NCI-H2196 treated with DMSO at 0.1 percent for 48 hours (cell line): ENCODE measurements at regions not wholly inside any gene's neighbourhood (a gene's known extent, or its start where the extent isn't known, plus 50 kb on each side); places are given as distances from the start of the nearest gene placed in this dataset.
"Not testable (repeated sequence)": the region's sequence is repeated elsewhere in the genome, so short reads cannot be mapped to it uniquely, and the experiment has no call there.

Experiments used
- DNase-seq: peaks from one replicate; lab custom pipeline; 2025; ENCODE audit not compliant: unreplicated experiment; lab: John Stamatoyannopoulos, UW

- DNase-seq, result not testable (repeated sequence)
These were observed 731.2 kb downstream of the TMEM121 start for GRCh38 chr14:106257569-106257994.

- DNase-seq, result no peak
These were observed 741.8 kb downstream of the TMEM121 start for GRCh38 chr14:106268013-106268727.

DNA sequence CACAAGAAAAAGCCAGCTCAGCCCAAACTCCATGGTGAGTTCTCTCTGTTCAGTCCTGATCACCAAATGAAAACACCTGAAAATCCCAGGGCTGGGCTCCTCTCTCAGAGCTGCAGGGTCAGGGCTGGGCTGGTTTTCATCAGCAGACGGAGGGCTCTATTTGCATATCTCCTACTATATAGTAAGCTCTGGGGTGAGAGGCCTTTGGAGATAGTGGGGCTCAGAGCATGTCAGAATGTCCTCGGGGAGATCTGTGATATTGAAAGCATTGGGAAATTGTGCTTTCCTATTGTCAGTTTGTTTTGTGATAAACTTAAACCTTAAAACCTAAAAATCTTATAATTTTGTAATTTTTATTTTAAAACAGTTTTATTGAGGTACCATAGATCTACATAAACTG lies 742.6 kb downstream of the TMEM121 start:
- DNase-seq, result no peak

GRCh38 chr14:106269451-106270204 lies 743.2 kb downstream of the TMEM121 start:
- no peak for DNase-seq

GRCh38 chr14:106270476-106271121 lies 744.2 kb downstream of the TMEM121 start:
- DNase-seq, result not testable (repeated sequence)

GRCh38 chr14:106276326-106277267 lies 750.2 kb downstream of the TMEM121 start:
- no peak for DNase-seq

DNA sequence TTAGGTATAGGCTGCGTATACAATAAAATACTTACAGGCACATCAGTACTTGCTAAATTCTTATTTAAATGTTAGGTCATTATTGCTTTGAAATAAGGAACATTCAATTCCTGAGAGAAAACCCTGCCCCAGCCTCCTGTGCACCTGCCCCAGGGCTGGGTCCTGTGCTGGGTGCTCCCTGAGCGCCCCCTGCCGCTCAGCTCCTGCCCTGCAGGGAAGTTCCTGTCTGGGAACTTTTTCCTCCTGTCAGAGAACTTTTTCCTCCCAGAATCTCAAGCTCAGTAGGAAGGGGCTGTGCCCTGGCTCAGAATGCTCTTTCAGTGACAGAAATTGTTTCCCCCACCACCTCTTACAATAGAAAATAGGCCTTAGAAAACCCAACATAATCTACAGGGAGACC lies 751.1 kb downstream of the TMEM121 start:
- DNase-seq, result no peak

DNA sequence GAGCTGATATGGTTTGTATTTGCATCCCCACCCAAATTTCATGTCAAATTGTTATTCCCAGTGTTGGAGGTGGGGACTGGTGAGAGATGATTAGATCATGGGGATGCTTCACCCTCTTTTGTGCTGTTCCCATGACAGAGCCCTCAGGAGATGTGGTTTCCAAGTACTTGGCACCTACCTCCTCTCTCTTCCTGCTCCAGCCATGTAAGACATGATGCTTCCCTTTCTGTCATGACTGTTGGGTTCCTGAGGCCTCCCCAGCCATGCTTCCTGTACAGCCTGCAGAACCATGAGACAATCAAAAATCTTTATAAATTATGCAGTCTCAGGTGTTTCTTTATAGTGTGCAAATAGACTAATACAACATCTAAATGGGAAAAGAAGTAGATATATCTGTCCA lies 754.5 kb downstream of the TMEM121 start:
- DNase-seq, result no peak

DNA sequence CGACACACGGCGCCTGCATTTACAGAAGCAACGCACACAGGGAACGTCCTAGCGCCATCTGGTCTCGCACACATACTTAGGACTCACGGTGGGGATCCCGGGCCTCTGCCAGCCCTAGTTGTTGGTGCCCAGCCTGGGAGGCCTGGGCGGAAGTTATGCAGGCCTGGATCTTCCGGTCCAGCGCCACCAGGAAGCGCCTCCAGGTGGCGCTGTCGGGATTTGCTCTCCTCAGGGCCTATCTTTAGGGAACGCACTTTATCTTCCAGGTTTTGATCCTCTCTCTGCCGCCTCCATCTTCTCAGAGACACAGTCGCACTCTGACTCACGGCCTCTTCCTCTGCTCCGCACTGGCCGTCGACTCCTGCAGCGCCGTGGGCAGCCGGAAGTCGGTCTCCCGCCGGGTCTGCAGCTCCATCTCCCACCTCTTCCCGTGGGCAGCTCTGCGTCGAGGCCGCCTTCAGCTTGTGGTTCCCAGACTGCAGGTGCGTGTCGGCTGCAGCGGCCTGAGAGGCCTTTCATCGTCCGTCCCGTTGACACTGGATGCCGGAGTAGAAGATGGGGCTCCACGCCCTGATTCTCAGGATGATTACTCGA lies 760.4 kb downstream of the TMEM121 start:
- DNase-seq, result no peak

GRCh38 chr14:106287506-106287905 lies 761.1 kb downstream of the TMEM121 start:
- no peak for DNase-seq

- no peak for DNase-seq
These were observed 765.2 kb downstream of the TMEM121 start for GRCh38 chr14:106291626-106292025.

- no peak for DNase-seq
These were observed 767.9 kb downstream of the TMEM121 start for GRCh38 chr14:106294324-106294723.

DNA sequence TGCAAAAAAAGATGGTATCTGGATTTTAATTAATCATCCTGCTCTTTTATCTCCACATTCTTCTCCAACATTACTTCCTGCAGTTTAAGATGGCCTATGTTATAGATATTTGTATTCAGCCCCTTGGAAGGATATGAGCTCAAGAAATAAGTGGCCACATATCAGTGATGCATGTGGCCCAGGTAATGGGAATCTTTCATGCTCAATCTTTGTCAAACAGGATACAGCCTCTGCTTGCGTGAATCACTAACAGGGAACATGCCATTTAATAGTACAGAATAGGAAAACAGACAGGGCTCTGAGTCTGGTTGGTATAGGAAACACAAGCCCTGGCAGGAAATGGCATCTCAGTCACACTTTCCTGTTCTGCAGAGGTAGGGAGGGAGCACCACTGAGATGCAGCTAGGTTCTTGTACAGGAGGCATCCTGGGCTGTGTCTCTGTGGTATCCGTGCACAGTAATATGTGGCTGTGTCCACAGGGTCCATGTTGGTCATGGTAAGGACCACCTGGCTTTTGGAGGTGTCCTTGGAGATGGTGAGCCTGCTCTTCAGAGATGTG lies 774.6 kb downstream of the TMEM121 start:
- DNase-seq, result not testable (repeated sequence)

DNA sequence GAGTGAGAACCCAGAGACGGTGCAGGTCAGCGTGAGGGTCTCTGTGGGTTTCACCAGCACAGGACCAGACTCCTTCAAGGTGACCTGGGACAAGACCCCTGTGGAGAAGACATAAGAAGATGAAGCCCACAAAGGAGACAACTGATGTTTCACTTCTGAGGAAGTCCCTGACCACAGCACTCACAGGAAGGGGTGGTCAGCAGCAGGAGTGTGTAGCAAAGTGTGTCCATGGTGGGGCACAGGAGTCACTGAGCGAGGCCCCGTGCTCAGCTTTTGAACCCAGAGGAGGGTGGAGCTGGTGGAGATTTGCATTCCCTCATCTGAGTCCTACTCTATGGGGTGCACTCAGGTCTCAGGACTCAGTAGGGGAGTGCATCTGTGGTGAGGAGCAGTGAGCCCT lies 775.2 kb downstream of the TMEM121 start:
- DNase-seq, result not testable (repeated sequence)

DNA sequence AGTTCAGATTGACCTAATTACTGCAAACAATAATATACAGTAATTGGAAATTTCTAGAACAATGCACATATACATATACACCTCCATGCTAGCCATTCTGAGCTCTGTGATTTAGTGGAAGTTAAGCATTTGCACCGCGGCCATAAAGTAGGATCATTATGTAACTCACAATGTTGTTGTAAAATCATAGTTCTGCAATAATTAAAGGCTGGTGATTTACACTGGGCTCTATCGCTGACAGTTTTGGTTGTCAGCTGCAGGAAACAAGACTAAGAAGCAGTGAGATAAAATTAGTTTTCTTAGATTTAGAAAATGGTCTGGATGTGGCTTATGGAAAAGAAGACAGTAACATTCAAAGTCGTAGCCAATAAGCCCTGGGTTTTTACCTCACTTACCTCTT lies 776.3 kb downstream of the TMEM121 start:
- DNase-seq, result no peak

DNA sequence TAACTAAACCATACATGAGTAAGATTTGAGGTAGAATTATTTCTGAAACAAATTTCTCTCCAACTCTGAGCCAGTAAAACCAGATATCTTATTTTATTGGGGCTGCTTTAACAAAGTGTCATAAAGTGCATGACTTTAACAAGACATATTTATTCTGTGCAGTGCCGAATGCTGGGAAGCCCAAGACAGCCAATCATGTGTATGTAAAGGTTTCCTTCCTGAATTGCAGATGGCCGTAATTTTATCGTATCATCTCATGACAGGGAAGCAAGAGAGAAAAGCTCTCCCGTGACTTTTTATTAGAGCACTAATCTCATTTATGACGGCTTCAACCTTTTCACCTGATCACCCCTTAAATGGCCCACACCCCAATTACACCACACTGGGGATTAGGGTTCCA lies 777.9 kb downstream of the TMEM121 start:
- no peak for DNase-seq

DNA sequence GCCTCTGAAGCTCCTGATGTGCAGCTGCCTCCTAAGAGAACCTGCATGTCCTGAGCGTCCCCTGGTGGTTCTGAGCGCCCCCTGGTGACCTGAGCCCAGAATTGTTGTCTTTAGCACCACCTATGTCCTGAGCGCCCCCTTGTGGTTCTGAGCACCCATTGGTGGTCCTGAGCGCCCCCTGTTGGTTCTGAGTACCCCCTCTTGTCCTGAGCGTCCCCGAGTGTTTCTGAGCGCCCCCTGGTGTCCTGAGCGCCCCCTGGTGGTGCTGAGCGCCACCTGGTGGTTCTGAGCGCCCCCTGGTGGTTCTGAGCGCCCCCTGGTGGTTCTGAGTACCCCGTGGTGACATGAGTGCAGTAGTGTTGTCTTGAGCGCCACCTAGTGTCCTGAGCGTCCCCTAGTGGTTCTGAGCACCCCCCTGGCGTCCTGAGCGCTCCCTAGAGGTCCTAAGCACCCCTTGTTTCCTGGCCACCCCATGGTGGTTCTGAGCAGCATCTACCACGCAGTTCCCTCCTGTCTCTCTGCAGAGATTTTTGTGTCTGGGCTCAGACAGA lies 782.5 kb downstream of the TMEM121 start:
- no peak for DNase-seq

DNA sequence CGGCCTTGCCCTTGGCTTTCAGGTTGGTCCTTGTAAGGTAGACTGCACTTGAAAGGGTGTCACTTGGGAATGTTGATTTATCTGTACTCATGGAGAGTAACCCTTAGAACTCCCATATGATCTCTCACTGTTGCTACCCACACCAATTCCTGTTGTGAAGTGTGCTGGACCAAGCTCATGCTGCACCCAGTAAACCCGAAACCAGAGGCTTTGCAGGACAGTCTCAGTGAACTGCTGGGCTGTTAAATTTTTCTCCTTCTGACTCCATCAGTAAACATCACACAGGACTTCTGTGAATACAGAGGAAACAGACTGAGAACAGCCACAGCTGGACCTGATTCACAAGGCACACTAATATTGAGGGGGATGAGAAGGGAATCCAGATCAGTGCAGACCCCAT lies 783.0 kb downstream of the TMEM121 start:
- no peak for DNase-seq

DNA sequence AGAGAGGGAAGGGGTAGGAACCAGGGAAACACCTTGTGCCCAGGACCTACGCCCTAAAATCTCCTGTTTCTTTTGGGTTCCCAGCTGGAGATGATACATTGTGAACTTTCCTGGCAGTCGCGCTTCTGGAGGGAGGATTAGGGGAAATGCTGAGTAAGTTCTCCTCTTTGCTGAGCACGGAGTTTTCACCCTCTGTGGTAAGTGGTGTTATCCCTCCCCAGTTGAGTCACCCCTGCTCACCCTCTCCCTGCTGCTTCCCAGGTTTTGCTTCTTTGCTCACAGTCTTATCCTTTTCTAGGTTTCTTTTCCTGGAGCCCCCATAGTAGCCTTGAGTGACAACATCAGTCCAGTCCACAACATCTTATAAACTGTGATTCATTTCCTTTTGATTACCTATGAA lies 789.1 kb downstream of the TMEM121 start:
- DNase-seq, result no peak

- DNase-seq, result no peak
These were observed 791.2 kb downstream of the TMEM121 start for GRCh38 chr14:106317593-106317992.
